ENCODE measurements at regions not wholly inside any gene's neighbourhood (a gene's known extent, or its start where the extent isn't known, plus 50 kb on each side); places are given as distances from the start of the nearest gene placed in this dataset.

DNA sequence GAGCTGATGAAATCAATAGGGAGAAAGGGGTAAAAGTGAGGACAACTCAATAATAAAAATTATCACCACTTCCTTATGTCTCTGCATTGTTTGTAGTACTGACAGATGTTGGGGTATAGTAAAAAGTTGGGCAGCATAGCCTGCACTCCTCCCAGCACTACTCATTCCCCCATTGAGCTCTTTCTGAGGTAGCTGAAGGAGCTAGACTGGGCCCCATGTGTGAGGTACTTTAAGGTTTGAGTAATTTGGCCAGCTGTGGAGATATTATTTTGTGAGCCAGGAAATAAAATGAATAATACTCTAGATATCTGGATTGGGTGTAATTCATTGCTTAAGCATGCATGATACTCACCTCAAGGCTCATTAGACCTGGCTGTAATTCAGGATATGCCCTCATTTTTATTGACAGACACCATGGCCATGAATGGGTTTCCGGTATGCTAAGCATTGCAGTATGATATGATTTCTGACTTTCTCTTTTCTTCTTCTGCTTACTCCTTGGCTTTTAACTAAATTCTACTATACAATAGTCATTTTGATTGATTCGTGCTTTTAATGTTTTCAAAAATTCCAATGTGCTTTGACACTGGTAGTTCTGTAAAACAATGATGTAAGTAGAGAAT is 283.9 kb upstream of the RIMS1 start:
- no peak overlapping the region for H3K4me3 Mint-ChIP-seq
- no peak for DNase-seq
- no peaks in the 10 kb centered on the region for H3K9me3 Mint-ChIP-seq
- no peaks in the 10 kb centered on the region for H3K36me3 Mint-ChIP-seq (ENCODE audit: low read depth)
- H3K27me3 Mint-ChIP-seq (ENCODE audit: low read depth, poor library complexity) = peaks cover 7% of the 10 kb centered on the region
- H3K27ac Mint-ChIP-seq = no peak overlapping the region
- TF ChIP-seq, protein P1, sequence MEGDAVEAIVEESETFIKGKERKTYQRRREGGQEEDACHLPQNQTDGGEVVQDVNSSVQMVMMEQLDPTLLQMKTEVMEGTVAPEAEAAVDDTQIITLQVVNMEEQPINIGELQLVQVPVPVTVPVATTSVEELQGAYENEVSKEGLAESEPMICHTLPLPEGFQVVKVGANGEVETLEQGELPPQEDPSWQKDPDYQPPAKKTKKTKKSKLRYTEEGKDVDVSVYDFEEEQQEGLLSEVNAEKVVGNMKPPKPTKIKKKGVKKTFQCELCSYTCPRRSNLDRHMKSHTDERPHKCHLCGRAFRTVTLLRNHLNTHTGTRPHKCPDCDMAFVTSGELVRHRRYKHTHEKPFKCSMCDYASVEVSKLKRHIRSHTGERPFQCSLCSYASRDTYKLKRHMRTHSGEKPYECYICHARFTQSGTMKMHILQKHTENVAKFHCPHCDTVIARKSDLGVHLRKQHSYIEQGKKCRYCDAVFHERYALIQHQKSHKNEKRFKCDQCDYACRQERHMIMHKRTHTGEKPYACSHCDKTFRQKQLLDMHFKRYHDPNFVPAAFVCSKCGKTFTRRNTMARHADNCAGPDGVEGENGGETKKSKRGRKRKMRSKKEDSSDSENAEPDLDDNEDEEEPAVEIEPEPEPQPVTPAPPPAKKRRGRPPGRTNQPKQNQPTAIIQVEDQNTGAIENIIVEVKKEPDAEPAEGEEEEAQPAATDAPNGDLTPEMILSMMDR (IDR thresholded peaks at IDR 0.05) = no peak
- no peaks in the 10 kb centered on the region for H3K4me1 Mint-ChIP-seq

DNA sequence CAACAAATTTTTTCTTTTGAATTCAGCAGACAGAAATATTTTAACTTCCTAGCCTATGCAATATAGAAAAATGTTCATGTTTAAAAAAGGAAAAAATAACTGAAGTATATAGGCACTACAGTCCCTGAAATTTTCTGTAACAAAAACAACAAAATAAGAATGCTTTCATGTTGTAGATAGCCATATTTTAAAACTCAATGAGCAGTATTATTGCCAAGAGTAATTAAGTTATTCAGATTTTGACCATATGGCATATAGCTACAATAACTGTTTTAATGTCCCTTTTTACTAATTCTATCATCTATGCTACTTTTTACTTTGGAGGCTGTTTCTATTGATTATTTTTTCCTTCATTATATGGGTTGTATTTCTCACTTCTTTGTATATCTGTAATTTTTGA is 283.3 kb upstream of the RIMS1 start:
- peaks cover 7% of the 10 kb centered on the region for H3K27me3 Mint-ChIP-seq (ENCODE audit: low read depth, poor library complexity)
- H3K9me3 Mint-ChIP-seq = no peaks in the 10 kb centered on the region
- H3K27ac Mint-ChIP-seq = no peak overlapping the region
- no peak for DNase-seq
- no peaks in the 10 kb centered on the region for H3K36me3 Mint-ChIP-seq (ENCODE audit: low read depth)
- no peak overlapping the region for H3K4me3 Mint-ChIP-seq
- TF ChIP-seq, protein P1 (IDR thresholded peaks at IDR 0.05) = no peak
- H3K4me1 Mint-ChIP-seq = no peaks in the 10 kb centered on the region

DNA sequence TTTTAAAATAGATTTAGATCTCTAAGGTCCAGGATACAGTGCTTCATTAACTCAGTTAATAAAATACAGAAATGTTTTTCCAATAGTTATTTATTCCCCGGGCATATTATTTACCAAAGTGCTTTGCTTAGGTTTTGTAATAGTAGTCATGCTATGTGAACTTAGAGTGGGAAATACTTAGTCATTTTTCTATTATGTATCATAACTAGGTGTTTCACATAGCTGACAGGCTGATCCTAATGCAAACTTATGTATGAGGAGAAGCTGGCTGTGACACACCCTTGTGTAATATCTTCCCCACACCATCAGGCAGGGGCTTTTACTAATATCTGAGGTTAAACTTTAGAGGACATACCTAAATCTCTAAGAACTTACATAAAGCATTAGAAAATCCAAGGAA is 277.7 kb upstream of the RIMS1 start:
- DNase-seq = no peak
- no peak overlapping the region for H3K4me3 Mint-ChIP-seq
- H3K4me1 Mint-ChIP-seq = no peaks in the 10 kb centered on the region
- H3K27me3 Mint-ChIP-seq (ENCODE audit: low read depth, poor library complexity) = peaks cover 4% of the 10 kb centered on the region
- no peaks in the 10 kb centered on the region for H3K9me3 Mint-ChIP-seq
- TF ChIP-seq, protein P1 (IDR thresholded peaks at IDR 0.05) = no peak
- H3K36me3 Mint-ChIP-seq (ENCODE audit: low read depth) = no peaks in the 10 kb centered on the region
- no peak overlapping the region for H3K27ac Mint-ChIP-seq

DNA sequence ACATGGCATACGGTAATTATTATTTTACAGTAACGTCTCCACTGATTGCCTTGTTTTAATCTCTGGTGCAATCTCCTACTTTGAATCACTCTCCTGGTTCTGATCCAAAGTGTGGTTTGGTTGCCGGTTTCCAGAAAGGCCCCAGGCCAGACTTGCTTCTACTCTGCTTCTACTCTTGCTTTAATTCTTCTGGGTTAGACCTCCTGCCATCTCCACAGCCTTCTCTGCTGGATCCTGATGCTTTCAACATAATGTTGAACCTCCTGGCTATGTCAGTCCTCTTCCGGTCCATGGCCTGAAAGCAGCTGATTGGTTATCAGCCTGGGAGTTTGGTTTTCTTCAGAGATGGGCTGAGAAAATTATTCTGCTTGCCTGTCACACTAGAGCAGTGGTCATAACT is 266.5 kb upstream of the RIMS1 start:
- Mint-ChIP-seq H3K36me3 (ENCODE audit: low read depth) (peaks cover 18% of the 10 kb centered on the region), H3K27me3 (ENCODE audit: low read depth, poor library complexity) (no peaks in the 10 kb centered on the region), H3K4me1 (peaks cover 8% of the 10 kb centered on the region), H3K9me3 (peaks cover 19% of the 10 kb centered on the region), H3K4me3 (no peak overlapping the region), H3K27ac (no peak overlapping the region)
- no peak for DNase-seq
- TF ChIP-seq, protein P1 (IDR thresholded peaks at IDR 0.05) = no peak

DNA sequence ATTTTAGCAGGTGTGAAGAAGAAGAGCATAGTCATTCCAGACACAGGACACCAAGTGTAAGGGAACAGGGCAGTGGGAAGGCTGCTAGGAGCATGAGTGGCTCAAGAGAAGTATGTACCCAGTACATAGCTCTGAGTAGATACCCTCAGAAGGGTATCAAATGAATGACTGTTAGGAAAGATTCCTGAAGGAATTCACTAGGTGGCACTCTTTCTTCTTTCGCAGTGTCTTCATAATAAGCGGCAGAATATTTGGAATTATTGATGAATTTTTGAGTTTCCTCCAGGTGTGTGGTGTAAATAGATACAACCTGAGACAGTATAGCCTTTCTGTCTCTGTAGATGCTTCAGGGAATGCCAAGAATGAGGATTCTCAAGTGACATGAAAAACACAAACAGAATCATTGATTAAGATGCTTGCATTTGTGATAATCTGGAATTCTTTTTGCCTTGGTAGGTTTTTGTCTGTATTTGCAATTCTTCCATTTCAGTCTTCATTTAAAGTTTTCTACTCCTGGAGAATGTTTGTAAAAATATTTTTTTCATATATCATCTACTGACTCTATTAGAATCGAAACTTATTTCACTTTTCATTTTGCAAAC is 264.3 kb upstream of the RIMS1 start:
- H3K4me3 Mint-ChIP-seq = no peak overlapping the region
- H3K4me1 Mint-ChIP-seq = peaks cover 8% of the 10 kb centered on the region
- no peak for DNase-seq
- TF ChIP-seq, protein P1 (IDR thresholded peaks at IDR 0.05) = peak; percentile 56
- peaks cover 35% of the 10 kb centered on the region for H3K36me3 Mint-ChIP-seq (ENCODE audit: low read depth)
- H3K27ac Mint-ChIP-seq = no peak overlapping the region
- H3K27me3 Mint-ChIP-seq (ENCODE audit: low read depth, poor library complexity) = no peaks in the 10 kb centered on the region
- H3K9me3 Mint-ChIP-seq = peaks cover 40% of the 10 kb centered on the region

DNA sequence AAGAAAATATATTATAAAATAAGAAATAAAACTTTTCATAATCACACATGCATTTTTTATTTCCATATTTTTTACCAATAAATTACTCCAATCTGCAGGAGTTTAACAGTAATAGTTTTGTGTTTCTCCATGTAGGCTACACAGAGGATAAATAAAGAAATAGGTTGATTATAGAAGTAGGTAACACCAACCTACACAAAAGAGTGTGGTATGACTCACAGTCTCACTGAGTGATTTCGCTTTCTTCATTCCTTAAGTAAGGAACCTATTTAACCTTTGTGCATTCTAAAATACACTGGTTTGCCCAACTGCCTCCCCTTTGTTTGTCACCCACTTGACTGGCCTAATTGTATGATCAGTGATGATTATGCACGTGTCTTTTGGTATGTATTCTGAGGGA is 244.2 kb upstream of the RIMS1 start:
- Mint-ChIP-seq H3K36me3 (ENCODE audit: low read depth) (peaks cover 5% of the 10 kb centered on the region), H3K4me1 (no peaks in the 10 kb centered on the region), H3K4me3 (no peak overlapping the region), H3K27me3 (ENCODE audit: low read depth, poor library complexity) (no peaks in the 10 kb centered on the region), H3K27ac (no peak overlapping the region), H3K9me3 (peaks cover 8% of the 10 kb centered on the region)
- TF ChIP-seq, protein P1 (IDR thresholded peaks at IDR 0.05) = no peak
- no peak for DNase-seq

Measured in nephron progenitor cell (in vitro differentiated cells).